Prostate gland (tissue), 2 donors: ENCODE measurements at regions not wholly inside any gene's neighbourhood (a gene's known extent, or its start where the extent isn't known, plus 50 kb on each side); places are given as distances from the start of the nearest gene placed in this dataset.

Source experiments
- CTCF ChIP-seq, 4 experiments: fragments of 200-600 bp in 2 of 4; fragments of 450-650 bp in 2 of 4; sonication (generic) in 2 of 4; IDR thresholded peaks; 1 replicate in 3 of 4; 2 replicates in 1 of 4; pipeline ENCODE4 v1.5.1; 2016 to 2019; ENCODE audit warnings: antibody characterized with exemption in 4 of 4, mild to moderate bottlenecking in 2 of 4, moderate library complexity in 2 of 4
- POLR2A ChIP-seq: fragments of 450-650 bp; IDR thresholded peaks from one replicate; pipeline ENCODE4 v1.6.1; 2016; ENCODE audit warnings: antibody characterized with exemption, mild to moderate bottlenecking
- POLR2AphosphoS5 ChIP-seq: sonication (generic); formaldehyde crosslinking; IDR thresholded peaks from one replicate; pipeline ENCODE4 v1.6.1; 2017; ENCODE audit warnings: antibody characterized with exemption

GRCh38 chr21:35713914-35714313, 346.4 kb downstream of the SETD4 start:
- no peak for TF ChIP-seq POLR2A
- TF ChIP-seq POLR2AphosphoS5: no peak
- no peak for TF ChIP-seq CTCF (IDR thresholded peaks at IDR 0.05)
